Activated naive CD4-positive, alpha-beta T cell (primary cell): ENCODE measurements at regions not wholly inside any gene's neighbourhood (a gene's known extent, or its start where the extent isn't known, plus 50 kb on each side); places are given as distances from the start of the nearest gene placed in this dataset.
"Not testable (repeated sequence)": the region's sequence is repeated elsewhere in the genome, so short reads cannot be mapped to it uniquely, and the experiment has no call there.

Experiments
- DNase-seq, 4 experiments: peaks; one replicate each; lab custom pipeline; 2025; lab: John Stamatoyannopoulos, UW

DNA sequence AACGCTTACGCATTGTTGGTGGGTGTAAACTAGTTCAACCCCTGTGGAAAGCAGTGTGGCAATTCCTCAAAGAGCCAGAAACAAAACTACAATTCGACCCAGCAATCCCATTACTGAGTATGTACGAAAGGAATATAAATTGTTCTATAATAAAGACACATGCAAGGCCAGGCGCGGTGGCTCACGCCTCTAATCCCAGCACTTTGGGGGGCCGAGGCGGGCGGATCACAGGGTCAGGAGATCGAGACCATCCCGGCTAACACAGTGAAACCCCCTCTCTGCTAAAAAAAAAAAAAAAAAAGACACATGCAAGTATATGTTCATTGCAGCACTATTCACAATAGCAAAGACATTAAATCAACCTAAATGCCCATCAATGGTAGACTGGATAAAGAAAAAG, 217.6 kb upstream of the ISL1 start:
- DNase-seq = not testable (repeated sequence)

GRCh38 chr5:51172903-51173626, 210.2 kb upstream of the ISL1 start:
- DNase-seq = no peak

GRCh38 chr5:51181208-51181894, 201.9 kb upstream of the ISL1 start:
- no peak for DNase-seq

DNA sequence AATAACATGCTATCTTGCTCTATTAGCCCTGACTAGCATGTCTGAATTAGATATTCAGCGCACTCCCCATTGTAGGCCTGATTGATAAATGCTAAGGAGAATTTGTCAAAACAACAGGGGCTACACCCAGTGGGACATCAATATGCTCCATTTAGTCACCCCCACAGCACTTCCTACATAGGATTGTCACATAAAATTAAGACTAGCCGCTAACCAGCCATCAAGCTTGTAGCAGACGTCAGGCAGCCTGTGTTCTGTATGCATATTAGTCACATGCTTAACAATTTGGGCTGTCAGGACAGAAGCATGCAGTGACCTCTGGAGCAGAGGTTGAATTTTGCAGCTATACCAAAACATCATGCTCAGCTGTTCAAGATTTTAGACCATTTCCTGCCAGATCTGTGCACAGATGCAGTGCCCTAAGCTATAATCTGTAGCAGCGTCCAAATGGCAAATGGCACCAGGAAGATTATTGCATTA, 197.4 kb upstream of the ISL1 start:
- DNase-seq = no peak

DNA sequence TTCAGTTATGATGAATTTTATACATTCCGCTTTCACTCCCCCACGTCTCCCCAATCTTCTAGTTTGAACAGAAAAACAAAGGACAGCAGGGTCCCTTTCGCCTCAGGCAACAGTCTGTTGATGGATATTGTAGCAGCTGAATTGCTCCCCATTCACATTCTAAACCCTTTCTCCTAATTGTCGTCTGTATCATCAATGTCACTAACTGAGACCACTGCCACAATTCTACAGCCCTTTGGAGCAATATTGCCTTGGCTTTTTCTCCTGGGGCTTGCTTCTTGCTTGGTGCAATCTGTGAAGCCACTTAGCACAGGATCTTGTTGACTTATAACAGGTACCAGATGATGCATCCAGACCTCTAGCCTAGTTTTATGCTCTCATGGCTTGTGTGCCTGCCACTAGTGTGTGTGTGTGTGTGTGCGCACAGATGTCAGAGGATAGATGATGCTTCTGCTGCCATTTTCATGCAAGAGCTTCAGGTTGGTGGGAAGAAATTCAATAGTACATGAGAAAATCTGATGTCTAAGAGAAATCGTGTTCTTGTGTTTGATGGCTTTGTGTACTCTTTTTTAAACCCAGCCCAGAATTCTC, 195.2 kb upstream of the ISL1 start:
- DNase-seq = no peak

DNA sequence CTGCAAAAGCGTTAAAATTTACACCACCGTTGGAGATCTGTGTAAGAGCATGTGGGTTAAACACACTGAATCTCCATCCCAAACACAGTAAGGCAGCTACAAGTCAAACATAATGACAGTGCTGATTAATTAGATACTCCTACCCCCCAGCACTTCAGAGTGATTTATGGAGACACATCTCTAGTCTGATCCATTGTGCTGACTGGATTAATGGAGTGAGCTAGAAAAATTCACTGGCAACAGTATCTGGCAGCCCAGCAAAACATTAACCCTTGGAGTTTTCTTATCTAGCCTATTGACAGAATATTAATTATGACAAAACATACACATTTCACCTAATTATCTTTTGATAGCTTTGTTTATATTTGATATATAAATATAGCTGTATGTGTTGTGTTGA, 188.6 kb upstream of the ISL1 start:
- DNase-seq = no peak

GRCh38 chr5:51201024-51201423, 182.2 kb upstream of the ISL1 start:
- DNase-seq = no peak

DNA sequence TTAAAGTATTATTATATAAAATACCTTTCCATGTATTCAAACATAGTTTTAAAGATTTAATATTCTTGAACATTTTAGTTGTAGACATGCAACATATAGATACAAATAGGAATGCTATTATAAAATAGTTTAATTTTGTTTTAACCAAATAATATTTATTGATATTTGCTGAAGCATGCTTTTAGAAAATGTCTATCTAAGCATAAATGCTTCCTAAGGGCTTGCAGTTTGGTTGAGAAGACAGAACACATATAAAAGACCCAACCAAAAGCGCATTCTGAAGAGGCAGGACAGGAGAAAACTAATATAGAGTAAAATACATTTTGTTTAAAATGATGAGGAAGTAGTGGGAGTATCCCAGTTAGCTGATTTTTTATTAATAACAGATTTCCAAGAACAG, 181.5 kb upstream of the ISL1 start:
- DNase-seq = no peak

DNA sequence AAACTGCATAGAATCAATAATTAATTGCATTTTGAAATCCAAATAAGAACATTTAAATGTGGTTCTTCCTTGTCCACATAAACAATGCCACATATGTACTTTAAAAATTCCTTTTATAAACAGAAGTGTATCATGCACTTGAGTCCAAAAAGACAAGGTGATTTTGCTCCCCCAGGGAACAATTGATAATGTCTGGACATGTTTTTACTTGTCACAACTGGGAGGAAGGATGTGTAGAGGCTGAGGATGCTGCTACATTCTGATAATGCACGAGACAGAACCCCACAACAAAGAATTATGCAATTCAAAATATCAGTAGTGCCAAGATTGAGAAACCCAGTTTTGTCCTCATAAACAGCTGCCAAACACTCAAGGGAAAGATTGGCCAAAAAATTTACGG, 181.1 kb upstream of the ISL1 start:
- no peak for DNase-seq

- no peak for DNase-seq
Measured at GRCh38 chr5:51203598-51203997, 179.7 kb upstream of the ISL1 start.

GRCh38 chr5:51208296-51208695, 175.0 kb upstream of the ISL1 start:
- no peak for DNase-seq

- no peak for DNase-seq
Measured at GRCh38 chr5:51214746-51215145, 168.5 kb upstream of the ISL1 start.

- DNase-seq = no peak
Measured at GRCh38 chr5:51225789-51226742, 157.2 kb upstream of the ISL1 start.

DNA sequence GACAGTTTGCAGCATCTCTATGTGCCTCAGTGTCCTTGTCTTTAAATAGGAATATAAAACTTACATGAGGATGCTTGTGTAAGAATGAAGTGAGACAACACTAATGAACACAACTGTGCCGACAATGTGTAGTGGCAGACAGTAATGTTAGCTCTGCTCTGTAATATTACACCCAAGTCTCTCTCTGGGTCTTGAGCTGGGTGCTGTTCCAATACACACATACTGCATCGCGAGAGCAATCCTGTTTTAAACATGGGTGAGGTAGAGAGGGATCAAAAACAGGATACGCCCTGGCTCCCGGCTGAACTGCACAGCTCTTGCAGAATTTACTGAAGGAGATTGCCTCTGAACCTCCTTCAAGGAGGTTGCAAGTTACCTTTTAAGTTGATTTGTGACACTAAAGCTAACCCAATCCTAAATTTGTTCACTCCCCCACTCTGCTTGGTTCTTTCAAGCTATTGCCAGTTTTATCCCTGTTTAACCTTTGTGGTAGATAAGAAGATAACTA, 155.2 kb upstream of the ISL1 start:
- DNase-seq = no peak

DNA sequence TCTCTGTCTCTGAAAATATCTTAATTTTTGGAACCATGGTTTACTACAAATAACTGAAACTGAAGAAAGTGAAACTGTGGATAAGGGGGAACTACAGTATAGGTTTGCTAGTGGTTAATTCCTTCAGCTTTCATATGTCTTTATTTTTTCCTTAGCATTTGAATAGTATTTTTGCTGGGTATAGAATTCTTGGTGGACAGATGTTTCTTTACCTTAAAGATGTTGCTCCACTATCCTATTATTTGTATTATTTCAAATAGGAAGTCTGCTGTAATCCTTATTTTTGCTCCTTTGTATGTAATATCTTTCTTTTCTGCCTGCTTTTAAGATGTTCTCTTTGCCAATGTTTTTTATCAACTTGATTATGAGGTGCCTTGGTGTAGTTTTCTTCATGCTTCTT, 152.9 kb upstream of the ISL1 start:
- DNase-seq = no peak

DNA sequence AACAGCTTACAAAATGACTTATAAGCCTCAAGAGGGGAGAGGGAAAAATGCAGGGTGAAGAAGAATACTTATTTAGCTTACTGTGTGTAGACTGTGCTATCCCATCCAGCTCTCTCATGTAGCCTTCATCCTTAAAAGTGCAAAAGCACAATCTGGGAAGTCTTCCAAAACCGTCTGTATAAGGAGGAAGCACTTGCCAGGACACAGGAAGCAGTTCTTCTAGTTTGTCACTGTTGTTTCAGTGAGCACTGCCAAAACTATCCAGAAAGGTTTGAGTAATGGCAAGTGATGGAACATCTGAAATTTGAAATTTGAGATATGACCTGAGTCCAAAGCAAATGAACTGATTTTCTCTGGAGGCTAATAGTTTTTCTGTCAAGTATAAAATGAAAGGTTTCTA, 140.8 kb upstream of the ISL1 start:
- DNase-seq = no peak

- not testable (repeated sequence) for DNase-seq
Measured at GRCh38 chr5:51250957-51251356, 132.3 kb upstream of the ISL1 start.

GRCh38 chr5:51271261-51271660, 112.0 kb upstream of the ISL1 start:
- no peak for DNase-seq

GRCh38 chr5:51273021-51273420, 110.2 kb upstream of the ISL1 start:
- no peak for DNase-seq

DNA sequence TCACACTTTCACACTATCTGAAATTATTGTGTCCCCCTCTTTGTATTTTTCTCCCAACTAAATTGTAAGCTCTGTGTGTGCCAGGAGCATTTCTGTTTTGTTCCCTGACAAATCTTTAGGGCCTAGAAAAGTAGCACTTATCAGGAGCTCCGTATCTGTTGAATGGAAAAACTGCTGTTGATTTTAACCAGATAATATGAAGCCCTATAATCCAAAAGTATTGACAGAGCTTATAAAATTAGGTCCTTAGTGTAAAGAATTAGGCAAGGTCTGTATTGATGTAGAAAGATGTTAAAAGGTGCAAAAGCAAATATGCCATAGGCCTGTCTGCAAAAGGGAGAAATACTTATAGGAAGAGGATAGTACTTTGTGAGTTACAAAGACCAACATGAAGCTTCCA, 109.4 kb upstream of the ISL1 start:
- no peak for DNase-seq

DNA sequence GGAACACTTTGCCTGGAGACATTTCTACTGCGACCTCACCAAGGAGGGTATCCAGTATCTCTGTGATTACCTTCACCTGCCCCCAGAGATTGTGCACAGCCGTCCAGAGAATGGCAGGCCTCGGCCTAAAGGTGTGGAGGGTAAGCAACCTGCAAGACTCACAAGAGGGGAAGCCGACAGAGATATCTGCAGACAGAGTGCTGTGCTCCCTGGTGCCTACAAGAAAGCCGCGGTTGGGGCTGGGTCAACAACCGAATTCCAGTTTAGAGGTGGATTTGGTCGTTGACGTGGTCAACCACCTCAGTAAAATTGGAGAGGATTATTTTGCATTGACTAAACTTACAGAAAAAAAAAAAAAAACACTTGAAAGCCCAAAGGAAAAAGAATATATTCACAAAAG, 107.8 kb upstream of the ISL1 start:
- DNase-seq = no peak

- no peak for DNase-seq
Measured at GRCh38 chr5:51276250-51276649, 107.0 kb upstream of the ISL1 start.
